GM12801 (cell line): ENCODE measurements at regions not wholly inside any gene's neighbourhood (a gene's known extent, or its start where the extent isn't known, plus 50 kb on each side); places are given as distances from the start of the nearest gene placed in this dataset.

Source experiments
- CTCF ChIP-seq: IDR thresholded peaks from one replicate; pipeline ENCODE4 v1.5.1; 2011; ENCODE audit warnings: control low read depth; ENCODE audit not compliant: insufficient read length; ENCODE audit errors: extremely low read depth

GRCh38 chr3:82186017-82186416 lies 424.6 kb upstream of the GBE1 start:
- no peak for TF ChIP-seq CTCF

DNA sequence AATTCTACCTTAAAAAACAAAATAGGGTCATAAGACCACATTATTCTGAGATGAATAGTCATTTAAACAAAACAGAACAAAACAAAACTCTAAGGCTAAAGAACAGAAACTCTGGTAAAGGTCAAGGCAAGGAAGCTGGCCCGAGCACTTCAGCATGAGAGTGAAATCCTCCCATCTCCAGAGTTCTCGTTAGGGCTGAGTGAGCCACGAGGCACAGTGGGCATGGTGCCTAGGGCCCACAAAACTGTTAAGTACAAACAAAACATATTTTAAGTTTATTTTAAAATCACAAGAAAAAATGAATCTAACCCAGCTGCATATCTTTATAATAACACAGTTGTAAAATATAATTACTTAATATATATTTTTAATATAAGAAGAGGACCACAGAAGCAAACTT lies 417.8 kb upstream of the GBE1 start:
- TF ChIP-seq CTCF: no peak

- no peak for TF ChIP-seq CTCF
These were observed 416.8 kb upstream of the GBE1 start for GRCh38 chr3:82178291-82178690.

- TF ChIP-seq CTCF: no peak
These were observed 416.3 kb upstream of the GBE1 start for GRCh38 chr3:82177774-82178173.

- TF ChIP-seq CTCF: no peak
These were observed 403.8 kb upstream of the GBE1 start for GRCh38 chr3:82165266-82165665.

DNA sequence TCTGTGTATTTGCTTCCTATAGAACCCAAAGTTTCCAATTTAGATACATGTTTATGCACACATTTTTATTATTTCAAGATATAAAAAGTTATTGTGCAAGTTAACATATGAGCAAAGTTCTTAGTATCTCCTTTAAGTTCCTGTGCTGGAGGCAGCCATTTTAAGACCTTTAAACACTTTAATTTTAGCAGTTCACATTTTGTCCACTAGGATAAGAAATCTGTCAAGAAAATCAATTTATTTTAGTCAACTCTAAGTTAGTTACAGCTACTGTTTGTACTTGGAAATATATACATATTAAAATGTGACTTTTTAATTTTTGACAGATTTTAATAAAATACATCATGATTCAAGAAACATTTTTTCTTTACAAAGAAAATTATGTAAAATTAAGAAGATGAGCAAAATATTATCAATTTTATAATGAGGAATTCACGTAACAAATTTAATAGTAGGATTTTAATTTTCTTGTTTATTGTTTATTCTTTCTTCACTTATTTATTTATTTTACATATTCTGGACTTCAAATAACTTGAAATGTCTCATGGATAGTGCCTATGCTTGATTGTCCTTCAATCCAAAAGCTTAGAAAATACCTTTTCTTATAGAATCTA lies 402.6 kb upstream of the GBE1 start:
- TF ChIP-seq CTCF: no peak

DNA sequence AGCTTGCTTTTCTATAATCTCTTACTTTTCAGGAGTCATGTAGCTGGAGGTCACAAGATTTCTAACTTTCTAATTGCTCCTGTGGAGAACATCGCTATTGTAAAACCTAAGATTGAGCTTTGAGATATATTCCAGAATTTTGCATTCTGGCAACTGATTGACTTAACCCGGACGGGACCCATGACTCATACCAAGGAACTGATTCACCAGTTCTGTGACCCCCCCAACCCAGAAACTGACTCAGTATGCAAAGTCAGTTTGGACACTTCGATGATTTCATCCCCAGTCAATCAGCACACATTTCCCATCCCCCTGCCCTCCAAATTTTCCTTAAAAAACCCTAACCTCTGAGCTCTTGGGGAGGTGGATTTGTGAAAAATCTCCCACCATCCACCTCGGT lies 396.5 kb upstream of the GBE1 start:
- TF ChIP-seq CTCF: no peak

DNA sequence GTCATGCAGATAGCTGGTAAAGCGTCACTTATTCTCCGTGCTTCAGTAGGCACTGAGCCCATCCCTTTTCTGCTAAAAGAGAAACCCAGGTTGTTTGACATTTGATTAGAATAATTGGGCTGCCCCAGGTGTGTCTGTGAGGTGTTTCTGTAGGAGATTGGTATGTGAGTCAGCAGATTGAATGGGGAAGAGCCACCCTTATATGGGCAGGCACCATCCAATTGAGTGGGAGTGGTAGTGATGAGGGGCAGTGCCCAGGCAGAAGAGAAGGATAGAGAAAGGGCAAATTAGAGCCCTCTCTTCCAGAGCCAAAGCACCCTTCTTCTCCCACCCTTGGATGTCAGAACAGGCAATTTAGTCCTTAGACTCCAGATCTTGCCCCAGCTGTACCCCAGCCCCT lies 384.3 kb upstream of the GBE1 start:
- TF ChIP-seq CTCF: no peak
